Kidney epithelial cell (primary cell): ENCODE measurements at regions not wholly inside any gene's neighbourhood (a gene's known extent, or its start where the extent isn't known, plus 50 kb on each side); places are given as distances from the start of the nearest gene placed in this dataset.

Source experiments
- DNase-seq: peaks from one replicate; pipeline ENCODE4 v3.0.0-alpha.2; 2010; ENCODE audit warnings: low read depth
- H3K27me3 ChIP-seq: 2 replicates; pipeline ENCODE4 v1.6.0; 2011; ENCODE audit warnings: low read length; ENCODE audit not compliant: control insufficient read depth, insufficient read depth
- H3K36me3 ChIP-seq: 2 replicates; pipeline ENCODE4 v1.5.1; 2011; ENCODE audit warnings: low read length; ENCODE audit not compliant: control insufficient read depth, insufficient read depth
- H3K4me3 ChIP-seq: 2 replicates; pipeline ENCODE4 v1.5.1; 2011; ENCODE audit warnings: low read depth, mild to moderate bottlenecking, control low read depth, low read length
- TF ChIP-seq, protein P1 (sequence below): IDR thresholded peaks from 2 replicates; pipeline ENCODE4 v1.5.1; 2011; ENCODE audit warnings: mild to moderate bottlenecking, moderate library complexity, low read length, control low read depth, inconsistent platforms; ENCODE audit not compliant: insufficient read depth, poor library complexity, severe bottlenecking

DNA sequence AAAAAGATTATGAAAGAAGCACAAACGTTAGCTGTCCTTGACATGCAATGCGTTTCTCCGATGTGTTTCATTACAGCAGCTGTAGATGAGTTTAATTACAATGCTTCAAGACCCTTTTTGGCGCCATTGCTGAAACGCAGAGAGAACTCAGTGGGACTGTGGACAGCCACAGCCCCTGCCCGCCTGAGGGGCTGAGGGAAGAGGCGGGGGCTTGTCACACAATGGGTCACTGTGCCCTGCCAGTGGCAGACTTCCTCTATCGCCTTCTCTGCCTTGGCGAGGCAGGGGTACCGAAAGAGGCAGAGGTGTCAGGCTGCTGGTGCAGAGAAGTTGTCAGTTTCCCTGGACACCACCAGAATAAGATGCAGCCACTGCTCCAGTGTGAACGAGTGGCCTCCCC, 252.0 kb downstream of the NR2F2 start:
- DNase-seq: no peak
- TF ChIP-seq, protein P1, sequence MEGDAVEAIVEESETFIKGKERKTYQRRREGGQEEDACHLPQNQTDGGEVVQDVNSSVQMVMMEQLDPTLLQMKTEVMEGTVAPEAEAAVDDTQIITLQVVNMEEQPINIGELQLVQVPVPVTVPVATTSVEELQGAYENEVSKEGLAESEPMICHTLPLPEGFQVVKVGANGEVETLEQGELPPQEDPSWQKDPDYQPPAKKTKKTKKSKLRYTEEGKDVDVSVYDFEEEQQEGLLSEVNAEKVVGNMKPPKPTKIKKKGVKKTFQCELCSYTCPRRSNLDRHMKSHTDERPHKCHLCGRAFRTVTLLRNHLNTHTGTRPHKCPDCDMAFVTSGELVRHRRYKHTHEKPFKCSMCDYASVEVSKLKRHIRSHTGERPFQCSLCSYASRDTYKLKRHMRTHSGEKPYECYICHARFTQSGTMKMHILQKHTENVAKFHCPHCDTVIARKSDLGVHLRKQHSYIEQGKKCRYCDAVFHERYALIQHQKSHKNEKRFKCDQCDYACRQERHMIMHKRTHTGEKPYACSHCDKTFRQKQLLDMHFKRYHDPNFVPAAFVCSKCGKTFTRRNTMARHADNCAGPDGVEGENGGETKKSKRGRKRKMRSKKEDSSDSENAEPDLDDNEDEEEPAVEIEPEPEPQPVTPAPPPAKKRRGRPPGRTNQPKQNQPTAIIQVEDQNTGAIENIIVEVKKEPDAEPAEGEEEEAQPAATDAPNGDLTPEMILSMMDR: no peak
- Histone ChIP-seq H3K36me3 (no peaks in the 10 kb centered on the region), H3K4me3 (no peak overlapping the region), H3K27me3 (no peaks in the 10 kb centered on the region)

DNA sequence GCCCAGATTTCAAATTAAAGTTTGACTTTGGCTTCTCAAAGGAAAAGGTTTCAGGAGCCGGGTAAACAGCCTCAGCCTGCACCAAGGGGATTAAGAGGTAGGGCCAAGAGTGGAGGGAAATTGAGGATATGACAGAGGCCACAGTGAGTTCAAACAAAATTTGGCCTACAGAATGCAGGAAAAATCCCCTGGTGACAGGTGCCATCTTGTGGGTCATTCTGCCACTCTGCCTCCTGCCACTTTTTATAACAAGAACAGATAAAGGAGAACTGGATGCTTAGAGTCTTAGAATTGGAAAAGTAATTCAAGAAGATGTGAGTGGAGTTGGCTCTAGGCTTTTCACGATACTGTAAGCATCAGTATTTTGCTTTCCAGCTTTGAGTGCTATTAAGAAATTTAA, 253.2 kb downstream of the NR2F2 start:
- Histone ChIP-seq H3K27me3 (no peaks in the 10 kb centered on the region), H3K4me3 (no peak overlapping the region), H3K36me3 (no peaks in the 10 kb centered on the region)
- TF ChIP-seq, protein P1: peak; percentile 37
- no peak for DNase-seq

DNA sequence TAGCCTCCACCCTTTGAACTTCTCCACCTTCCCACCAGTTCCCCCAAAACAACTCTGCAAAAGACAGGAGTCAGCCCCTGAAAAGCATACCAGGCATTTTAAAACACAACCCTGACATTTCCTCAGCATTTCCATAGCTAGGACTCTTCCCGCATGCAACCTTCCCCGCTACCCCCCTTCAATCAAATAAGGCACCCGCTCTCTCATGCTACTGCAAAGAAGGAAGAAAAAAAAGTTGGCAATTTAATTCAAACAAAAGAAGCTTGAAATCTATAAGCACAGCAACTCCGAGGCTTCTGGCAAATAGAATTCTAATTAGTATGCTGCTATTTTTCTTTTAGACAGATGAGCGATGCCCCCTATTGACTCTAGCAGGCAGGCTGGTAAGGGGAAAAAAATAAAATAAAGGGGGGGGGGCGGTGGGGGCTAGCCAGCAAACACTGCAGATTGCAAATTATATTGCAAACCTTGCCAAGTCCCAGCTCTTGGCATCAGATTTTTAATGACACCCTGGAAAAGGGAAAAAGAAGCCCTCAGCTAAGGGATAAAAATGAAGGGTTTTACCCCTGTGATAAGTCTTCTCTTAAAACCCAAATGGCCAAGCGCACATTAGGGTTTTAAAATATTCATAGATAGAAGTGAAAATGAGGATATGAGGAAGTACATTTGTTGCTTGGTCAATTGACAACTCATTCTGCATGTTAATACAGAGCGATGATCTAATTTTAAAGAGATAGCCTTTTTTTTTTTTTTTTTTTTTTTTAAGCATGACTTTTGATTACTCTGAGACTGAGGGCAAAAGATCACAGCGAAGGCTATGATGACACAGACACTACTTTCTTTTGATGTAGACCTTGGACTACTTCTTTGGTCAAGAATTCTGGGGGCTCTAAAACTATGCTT, 255.2 kb downstream of the NR2F2 start:
- Histone ChIP-seq H3K4me3 (no peak overlapping the region), H3K36me3 (no peaks in the 10 kb centered on the region), H3K27me3 (no peaks in the 10 kb centered on the region)
- TF ChIP-seq, protein P1: peak; percentile 50
- no peak for DNase-seq

DNA sequence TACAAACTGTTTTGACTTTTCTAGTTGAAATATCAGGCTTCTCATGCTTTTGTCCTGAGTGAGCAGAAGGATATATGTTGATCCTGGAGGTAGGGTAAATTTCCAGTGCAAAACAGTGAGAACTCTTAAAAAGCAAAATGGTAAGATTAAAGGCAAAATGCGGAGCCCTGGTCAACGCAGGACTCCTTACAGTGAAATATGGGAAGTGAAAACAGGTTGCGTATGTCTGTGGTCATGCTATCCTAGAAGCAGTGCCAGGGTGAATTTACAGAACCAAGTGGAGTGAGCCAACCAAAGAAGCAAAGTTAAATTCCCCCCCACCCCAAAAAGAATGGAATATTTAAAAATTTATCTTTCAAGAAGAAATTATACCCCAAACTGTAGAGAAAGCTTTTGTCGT, 256.4 kb downstream of the NR2F2 start:
- no peaks in the 10 kb centered on the region for H3K36me3 ChIP-seq
- TF ChIP-seq, protein P1: no peak
- no peak for DNase-seq
- H3K27me3 ChIP-seq: no peaks in the 10 kb centered on the region
- H3K4me3 ChIP-seq: no peak overlapping the region

DNA sequence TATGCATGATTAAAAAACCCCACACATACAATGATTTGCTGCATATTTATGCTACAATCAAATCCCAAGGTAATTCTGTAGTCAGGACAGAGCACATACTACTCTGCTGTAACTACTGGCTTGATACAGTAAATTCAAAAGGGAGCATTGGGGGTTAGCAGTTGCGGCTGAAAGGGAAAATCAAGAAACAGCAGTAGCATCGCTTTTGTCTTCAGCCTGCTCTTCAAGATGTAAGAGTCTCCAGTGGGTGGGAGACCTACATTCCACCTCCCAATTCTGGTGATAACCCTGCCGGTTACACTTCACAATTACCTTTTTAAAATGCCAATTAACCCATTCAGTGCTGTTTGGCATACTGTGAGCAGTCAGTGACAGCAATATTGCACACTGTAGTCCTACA, 259.4 kb downstream of the NR2F2 start:
- H3K27me3 ChIP-seq: no peaks in the 10 kb centered on the region
- TF ChIP-seq, protein P1: no peak

DNA sequence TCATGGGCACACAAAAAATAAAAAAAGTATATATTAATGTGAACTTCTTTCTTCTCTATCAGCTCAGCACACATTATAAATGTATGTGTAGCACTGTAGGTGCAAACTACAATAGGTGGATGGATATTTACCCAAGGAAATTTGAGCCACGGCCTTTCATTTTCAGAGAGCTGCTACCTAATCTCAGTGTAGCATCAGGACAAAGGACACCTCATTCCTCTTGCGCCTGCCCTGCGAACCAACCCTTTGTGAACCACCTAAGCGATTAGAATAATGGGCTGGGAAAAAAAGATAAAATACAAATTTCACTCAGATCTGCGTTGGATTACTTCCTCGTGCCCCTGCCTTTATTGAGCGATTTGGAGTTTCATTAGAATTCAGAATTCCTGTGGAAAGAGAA, 263.2 kb downstream of the NR2F2 start:
- Histone ChIP-seq H3K4me3 (no peak overlapping the region), H3K27me3 (no peaks in the 10 kb centered on the region), H3K36me3 (no peaks in the 10 kb centered on the region)
- DNase-seq: no peak
- TF ChIP-seq, protein P1: no peak

More for the DNA sequence above, 259.4 kb downstream of the NR2F2 start:
- no peaks in the 10 kb centered on the region for H3K36me3 ChIP-seq
- H3K4me3 ChIP-seq: no peak overlapping the region
- no peak for DNase-seq
